Loucy (cell line): ENCODE measurements at regions not wholly inside any gene's neighbourhood (a gene's known extent, or its start where the extent isn't known, plus 50 kb on each side); places are given as distances from the start of the nearest gene placed in this dataset.

Experiments
- H2AFZ ChIP-seq: fragments of 200-600 bp; sonication (generic); 2 replicates; pipeline ENCODE4 v1.6.0; 2016; ENCODE audit warnings: antibody characterized with exemption, mild to moderate bottlenecking, low read length, moderate library complexity
- H3F3A ChIP-seq: fragments of 200-600 bp; 2 replicates; pipeline ENCODE4 v1.6.0; 2016; ENCODE audit warnings: antibody characterized with exemption, low read depth, mild to moderate bottlenecking
- H3K27me3 ChIP-seq: fragments of 200-600 bp; sonication (generic); 2 replicates; pipeline ENCODE4 v1.6.1; 2014; ENCODE audit warnings: low read length, mild to moderate bottlenecking; ENCODE audit not compliant: insufficient read depth, poor library complexity, severe bottlenecking
- H3K36me3 ChIP-seq: fragments of 200-600 bp; sonication (generic); 2 replicates; pipeline ENCODE4 v1.6.1; 2016; ENCODE audit warnings: low read length; ENCODE audit not compliant: insufficient read depth
- H3K4me1 ChIP-seq: fragments of 200-600 bp; sonication (generic); 2 replicates; pipeline ENCODE4 v1.5.1; 2014; ENCODE audit warnings: low read length, mild to moderate bottlenecking; ENCODE audit not compliant: insufficient read depth, poor library complexity, severe bottlenecking
- H3K4me2 ChIP-seq: fragments of 200-600 bp; sonication (generic); 2 replicates; pipeline ENCODE4 v1.6.0; 2014; ENCODE audit warnings: antibody characterized with exemption, low read length, low read depth, mild to moderate bottlenecking; ENCODE audit not compliant: poor library complexity, severe bottlenecking
- H3K4me3 ChIP-seq: fragments of 200-600 bp; sonication (generic); 2 replicates; pipeline ENCODE4 v1.5.1; 2014; ENCODE audit warnings: low read length, mild to moderate bottlenecking, mixed read lengths; ENCODE audit not compliant: poor library complexity, severe bottlenecking
- H3K79me2 ChIP-seq: fragments of 200-600 bp; sonication (generic); 2 replicates; pipeline ENCODE4 v1.6.1; 2014; ENCODE audit warnings: low read length; ENCODE audit not compliant: insufficient read depth
- H3K9ac ChIP-seq: fragments of 200-600 bp; sonication (generic); 2 replicates; pipeline ENCODE4 v1.6.0; 2014; ENCODE audit warnings: mild to moderate bottlenecking, low read depth, low read length, moderate library complexity; ENCODE audit not compliant: poor library complexity, severe bottlenecking
- H3K9me2 ChIP-seq: fragments of 200-600 bp; sonication (generic); replicated peaks from 2 replicates; pipeline ENCODE4 v1.6.1; 2016; ENCODE audit warnings: low read depth, low read length, mixed read lengths
- H3K9me3 ChIP-seq: fragments of 200-600 bp; sonication (generic); 2 replicates; pipeline ENCODE4 v1.6.1; 2014; ENCODE audit warnings: mild to moderate bottlenecking, antibody characterized with exemption, low read length, low read depth; ENCODE audit not compliant: insufficient read depth
- H4K20me1 ChIP-seq: fragments of 200-600 bp; sonication (generic); 2 replicates; pipeline ENCODE4 v1.6.0; 2014; ENCODE audit warnings: antibody characterized with exemption, low read length, mild to moderate bottlenecking; ENCODE audit not compliant: insufficient read depth, poor library complexity, severe bottlenecking
- EZH2phosphoT487 ChIP-seq: fragments of 200-600 bp; IDR thresholded peaks from 2 replicates; pipeline ENCODE4 v1.6.1; 2018; ENCODE audit warnings: antibody characterized with exemption, mild to moderate bottlenecking, moderate library complexity, borderline replicate concordance
- TF ChIP-seq, protein P1 (sequence below): fragments of 200-600 bp; sonication (generic); conservative IDR thresholded peaks from 2 replicates; pipeline ENCODE4 v1.5.1; 2014; ENCODE audit warnings: mild to moderate bottlenecking, antibody characterized with exemption, low read length

DNA sequence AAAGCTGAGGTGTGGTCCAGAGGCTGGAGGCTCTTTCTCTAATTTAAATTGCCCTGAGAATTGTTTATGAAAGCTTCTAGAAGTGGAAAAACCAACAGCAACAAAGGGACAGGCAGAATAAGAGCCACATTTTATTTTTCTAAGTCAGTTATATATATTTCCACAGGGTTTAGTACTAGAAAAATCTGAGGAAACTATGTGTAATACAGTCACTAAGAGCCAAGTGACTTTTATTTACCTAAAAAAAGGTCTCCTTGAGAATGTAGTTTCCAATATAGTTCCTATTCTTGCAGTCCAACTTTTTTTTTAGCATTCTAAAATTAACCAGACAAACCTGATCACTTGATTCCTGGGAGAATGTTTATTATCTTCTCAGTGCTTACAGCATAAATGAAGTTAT, 296.6 kb upstream of the MYOCD start:
- Histone ChIP-seq H3K9me3 (no peaks in the 10 kb centered on the region), H3F3A (no peaks in the 10 kb centered on the region), H3K36me3 (no peaks in the 10 kb centered on the region), H3K4me2 (no peak overlapping the region), H3K9ac (no peak overlapping the region), H3K79me2 (no peaks in the 10 kb centered on the region), H3K4me1 (no peaks in the 10 kb centered on the region), H3K9me2 (no peaks in the 10 kb centered on the region), H4K20me1 (no peaks in the 10 kb centered on the region), H3K4me3 (no peak overlapping the region), H2AFZ (no peak overlapping the region), H3K27me3 (no peaks in the 10 kb centered on the region)
- TF ChIP-seq, protein P1, sequence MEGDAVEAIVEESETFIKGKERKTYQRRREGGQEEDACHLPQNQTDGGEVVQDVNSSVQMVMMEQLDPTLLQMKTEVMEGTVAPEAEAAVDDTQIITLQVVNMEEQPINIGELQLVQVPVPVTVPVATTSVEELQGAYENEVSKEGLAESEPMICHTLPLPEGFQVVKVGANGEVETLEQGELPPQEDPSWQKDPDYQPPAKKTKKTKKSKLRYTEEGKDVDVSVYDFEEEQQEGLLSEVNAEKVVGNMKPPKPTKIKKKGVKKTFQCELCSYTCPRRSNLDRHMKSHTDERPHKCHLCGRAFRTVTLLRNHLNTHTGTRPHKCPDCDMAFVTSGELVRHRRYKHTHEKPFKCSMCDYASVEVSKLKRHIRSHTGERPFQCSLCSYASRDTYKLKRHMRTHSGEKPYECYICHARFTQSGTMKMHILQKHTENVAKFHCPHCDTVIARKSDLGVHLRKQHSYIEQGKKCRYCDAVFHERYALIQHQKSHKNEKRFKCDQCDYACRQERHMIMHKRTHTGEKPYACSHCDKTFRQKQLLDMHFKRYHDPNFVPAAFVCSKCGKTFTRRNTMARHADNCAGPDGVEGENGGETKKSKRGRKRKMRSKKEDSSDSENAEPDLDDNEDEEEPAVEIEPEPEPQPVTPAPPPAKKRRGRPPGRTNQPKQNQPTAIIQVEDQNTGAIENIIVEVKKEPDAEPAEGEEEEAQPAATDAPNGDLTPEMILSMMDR = no peak
- TF ChIP-seq EZH2phosphoT487 = no peak

DNA sequence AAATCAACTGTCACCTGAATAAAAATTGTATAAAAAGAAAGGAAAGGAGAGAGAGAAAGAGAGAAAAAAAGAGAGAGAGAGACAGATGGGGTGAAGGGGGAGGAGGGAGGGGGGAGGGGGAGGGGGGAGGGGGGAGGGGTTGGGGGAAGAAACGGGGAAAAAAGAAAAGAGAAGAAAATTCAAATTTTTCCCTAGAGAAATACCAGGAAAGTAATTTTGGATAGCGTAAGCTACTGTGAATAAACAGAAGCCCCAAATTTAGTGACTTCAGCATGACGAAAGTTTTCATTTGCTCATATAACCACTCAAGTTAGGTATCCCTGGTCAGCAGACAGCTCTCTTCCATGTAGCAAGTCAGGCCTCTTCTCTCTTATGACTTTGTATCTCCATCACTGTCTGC, 289.4 kb upstream of the MYOCD start:
- Histone ChIP-seq H3K4me2 (no peak overlapping the region), H3K27me3 (no peaks in the 10 kb centered on the region), H3K9me2 (no peaks in the 10 kb centered on the region), H3K9me3 (0 out of 2 replicates have a peak, but pooled peaks cover 3% of the 10 kb centered on the region), H3K36me3 (no peaks in the 10 kb centered on the region), H2AFZ (no peak overlapping the region), H4K20me1 (no peaks in the 10 kb centered on the region), H3K9ac (no peak overlapping the region), H3K4me1 (no peaks in the 10 kb centered on the region), H3F3A (no peaks in the 10 kb centered on the region), H3K4me3 (no peak overlapping the region), H3K79me2 (no peaks in the 10 kb centered on the region)
- TF ChIP-seq, protein P1 = no peak
- TF ChIP-seq EZH2phosphoT487 = no peak

DNA sequence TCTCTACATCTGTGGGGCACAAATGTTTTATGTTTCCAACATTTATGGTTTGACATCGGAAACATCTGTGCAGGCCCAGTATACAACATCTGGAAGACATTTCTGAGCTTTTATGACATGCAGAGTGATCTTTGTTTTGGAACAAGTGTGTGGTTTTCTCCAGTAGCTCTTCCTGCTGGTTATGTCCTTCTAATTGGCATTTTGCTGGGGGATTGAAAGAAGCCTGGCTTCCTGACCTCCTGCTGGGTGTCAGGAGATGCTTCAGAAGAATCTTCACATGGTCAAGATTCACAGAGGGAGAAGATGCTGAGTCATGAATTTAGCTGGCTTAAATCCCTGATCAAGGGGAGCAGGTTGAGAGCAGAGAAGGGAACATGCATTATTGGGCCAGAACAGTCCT, 279.5 kb upstream of the MYOCD start:
- no peaks in the 10 kb centered on the region for H3K27me3 ChIP-seq
- H3K4me3 ChIP-seq = no peak overlapping the region
- no peak overlapping the region for H3K9ac ChIP-seq
- no peak overlapping the region for H2AFZ ChIP-seq
- H3K36me3 ChIP-seq = no peaks in the 10 kb centered on the region
- no peaks in the 10 kb centered on the region for H3F3A ChIP-seq
- TF ChIP-seq EZH2phosphoT487 = no peak
- TF ChIP-seq, protein P1 = no peak
- H3K79me2 ChIP-seq = no peaks in the 10 kb centered on the region
- H3K4me2 ChIP-seq = no peak overlapping the region
- no peaks in the 10 kb centered on the region for H4K20me1 ChIP-seq
- H3K9me2 ChIP-seq = no peaks in the 10 kb centered on the region
- peaks cover 3% of the 10 kb centered on the region; the same call in 1 of the 2 replicates for H3K9me3 ChIP-seq
- no peaks in the 10 kb centered on the region for H3K4me1 ChIP-seq
